ENCODE measurements at regions not wholly inside any gene's neighbourhood (a gene's known extent, or its start where the extent isn't known, plus 50 kb on each side); places are given as distances from the start of the nearest gene placed in this dataset.
A peak's percentile ranks its signal among the peaks of the same experiment; 100 is the strongest.
"Not testable (repeated sequence)": the region's sequence is repeated elsewhere in the genome, so short reads cannot be mapped to it uniquely, and the experiment has no call there.

GRCh38 chr4:134934036-134934808, 732.6 kb upstream of the PABPC4L start:
- H3K36me3 Mint-ChIP-seq (ENCODE audit: low read depth) = no peaks in the 10 kb centered on the region
- no peaks in the 10 kb centered on the region for H3K9me3 Mint-ChIP-seq
- no peak overlapping the region for H3K27ac Mint-ChIP-seq
- no peak for TF ChIP-seq CTCF (IDR thresholded peaks at IDR 0.05; ENCODE audit: unreplicated experiment in 3 of 3)
- no peak overlapping the region for H3K4me3 Mint-ChIP-seq
- no peaks in the 10 kb centered on the region for H3K4me1 Mint-ChIP-seq
- no peaks in the 10 kb centered on the region for H3K27me3 Mint-ChIP-seq (ENCODE audit: low read depth)

- Mint-ChIP-seq H3K9me3 (no peaks in the 10 kb centered on the region), H3K4me1 (no peaks in the 10 kb centered on the region), H3K27me3 (ENCODE audit: low read depth) (no peaks in the 10 kb centered on the region), H3K4me3 (no peak overlapping the region), H3K36me3 (ENCODE audit: low read depth) (no peaks in the 10 kb centered on the region), H3K27ac (no peak overlapping the region)
- TF ChIP-seq CTCF (IDR thresholded peaks at IDR 0.05; ENCODE audit: unreplicated experiment in 3 of 3) = no peak
These were observed 713.8 kb upstream of the PABPC4L start for GRCh38 chr4:134915355-134915754.

GRCh38 chr4:134914250-134914649, 712.7 kb upstream of the PABPC4L start:
- H3K27me3 Mint-ChIP-seq (ENCODE audit: low read depth); H3K27ac Mint-ChIP-seq; H3K4me3 Mint-ChIP-seq; H3K4me1 Mint-ChIP-seq; H3K36me3 Mint-ChIP-seq (ENCODE audit: low read depth); H3K9me3 Mint-ChIP-seq: not testable (repeated sequence)

DNA sequence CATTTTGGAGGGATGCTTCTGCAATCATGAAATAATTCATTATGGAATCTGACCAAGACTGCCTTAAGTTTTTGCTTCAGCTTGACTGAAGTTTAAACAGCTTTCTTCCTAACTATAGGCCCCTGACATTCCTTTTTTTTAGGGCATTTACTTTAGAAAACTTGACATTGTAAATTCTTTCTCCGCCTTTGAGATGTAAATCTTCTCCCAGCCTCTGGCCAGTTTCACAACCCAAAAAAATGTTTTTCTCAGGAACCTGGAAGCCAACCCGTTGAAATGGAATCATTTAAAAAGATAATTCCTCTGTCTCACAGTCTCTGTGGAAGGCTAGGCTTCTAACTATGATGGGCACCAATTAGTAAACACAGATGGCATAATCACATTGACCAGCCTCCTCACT, 710.4 kb upstream of the PABPC4L start:
- H3K27ac Mint-ChIP-seq = no peak overlapping the region
- no peaks in the 10 kb centered on the region for H3K9me3 Mint-ChIP-seq
- H3K27me3 Mint-ChIP-seq (ENCODE audit: low read depth) = no peaks in the 10 kb centered on the region
- no peaks in the 10 kb centered on the region for H3K36me3 Mint-ChIP-seq (ENCODE audit: low read depth)
- no peak for TF ChIP-seq CTCF (IDR thresholded peaks at IDR 0.05; ENCODE audit: unreplicated experiment in 3 of 3)
- no peak overlapping the region for H3K4me3 Mint-ChIP-seq
- H3K4me1 Mint-ChIP-seq = no peaks in the 10 kb centered on the region

- Mint-ChIP-seq H3K4me3 (no peak overlapping the region), H3K36me3 (ENCODE audit: low read depth) (no peaks in the 10 kb centered on the region), H3K4me1 (no peaks in the 10 kb centered on the region), H3K27me3 (ENCODE audit: low read depth) (no peaks in the 10 kb centered on the region), H3K27ac (no peak overlapping the region), H3K9me3 (no peaks in the 10 kb centered on the region)
- TF ChIP-seq CTCF (IDR thresholded peaks at IDR 0.05; ENCODE audit: unreplicated experiment in 3 of 3) = peak; percentile 48 to 65 (median 49)
These were observed 704.9 kb upstream of the PABPC4L start for GRCh38 chr4:134906404-134907023.

DNA sequence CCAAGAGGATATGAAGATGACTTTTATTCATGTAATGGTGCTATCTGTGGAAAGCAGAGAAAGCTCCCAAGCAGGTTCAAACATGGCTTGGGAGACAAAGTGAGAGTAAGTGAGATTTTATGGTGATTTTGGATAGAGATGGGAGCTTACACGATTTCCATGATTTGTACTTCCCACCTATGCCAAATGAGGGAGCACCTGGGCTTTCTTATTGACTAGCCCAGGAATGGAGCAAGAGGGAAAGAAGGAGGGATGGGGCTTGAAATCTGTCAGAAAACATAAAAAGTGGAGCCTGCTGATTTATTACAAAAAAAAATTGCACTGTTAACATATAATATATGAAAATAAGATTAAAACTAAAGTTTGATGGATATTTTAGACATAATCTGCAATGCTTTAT, 703.5 kb upstream of the PABPC4L start:
- Mint-ChIP-seq H3K27me3 (ENCODE audit: low read depth) (no peaks in the 10 kb centered on the region), H3K27ac (no peak overlapping the region), H3K9me3 (no peaks in the 10 kb centered on the region), H3K4me3 (no peak overlapping the region), H3K4me1 (no peaks in the 10 kb centered on the region), H3K36me3 (ENCODE audit: low read depth) (no peaks in the 10 kb centered on the region)
- no peak for TF ChIP-seq CTCF (IDR thresholded peaks at IDR 0.05; ENCODE audit: unreplicated experiment in 3 of 3)

Data from nephron (organoid).